Stimulated activated CD4-positive, alpha-beta T cell treated with anti-CD3 and anti-CD28 coated beads, Interleukin-1b, Interleukin-23, amount 100 ng/mL, for 48 hours (primary cell): ENCODE measurements at regions not wholly inside any gene's neighbourhood (a gene's known extent, or its start where the extent isn't known, plus 50 kb on each side); places are given as distances from the start of the nearest gene placed in this dataset.
"Not testable (repeated sequence)": the region's sequence is repeated elsewhere in the genome, so short reads cannot be mapped to it uniquely, and the experiment has no call there.

ENCODE experiments used
- DNase-seq: peaks from one replicate; pipeline ENCODE4 v3.0.0-alpha.2; 2020

DNA sequence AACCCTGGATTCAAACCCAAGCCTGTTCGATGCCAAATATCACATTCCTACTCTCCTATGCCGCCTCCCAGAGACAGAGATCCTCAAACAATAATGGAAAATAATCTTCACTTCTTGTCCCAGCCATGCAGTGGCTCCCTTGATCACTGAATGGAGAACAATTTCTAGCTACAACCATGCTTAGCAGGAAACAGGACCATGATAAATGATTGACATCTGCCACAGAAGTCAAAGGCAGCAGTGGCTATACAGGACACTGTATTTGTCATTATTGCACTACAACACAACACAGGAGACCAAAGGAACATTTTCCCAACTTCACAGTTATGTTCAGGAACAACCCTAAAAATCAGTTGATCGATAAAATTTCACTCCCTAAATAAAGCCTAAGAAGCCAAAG lies 243.3 kb upstream of the SLC7A11 start:
- no peak for DNase-seq

DNA sequence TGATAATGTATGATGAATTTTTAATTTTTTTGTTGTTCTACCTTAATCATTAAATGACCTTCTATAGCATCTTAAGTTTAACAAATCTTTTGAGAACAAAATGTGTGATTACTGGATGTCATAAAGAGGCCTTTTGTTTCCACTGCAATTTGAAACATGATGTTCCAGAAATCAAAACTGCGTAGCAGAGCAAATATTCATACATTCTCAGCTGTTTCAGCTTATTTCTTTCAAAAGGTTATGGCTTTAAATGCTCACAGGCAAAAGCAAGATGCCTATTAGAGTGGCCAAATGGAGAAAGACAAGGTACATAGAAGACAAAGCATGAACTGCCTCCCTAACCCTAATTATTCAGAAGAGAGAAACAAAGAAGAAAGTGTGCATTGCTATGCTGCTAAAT lies 233.0 kb upstream of the SLC7A11 start:
- DNase-seq = no peak

DNA sequence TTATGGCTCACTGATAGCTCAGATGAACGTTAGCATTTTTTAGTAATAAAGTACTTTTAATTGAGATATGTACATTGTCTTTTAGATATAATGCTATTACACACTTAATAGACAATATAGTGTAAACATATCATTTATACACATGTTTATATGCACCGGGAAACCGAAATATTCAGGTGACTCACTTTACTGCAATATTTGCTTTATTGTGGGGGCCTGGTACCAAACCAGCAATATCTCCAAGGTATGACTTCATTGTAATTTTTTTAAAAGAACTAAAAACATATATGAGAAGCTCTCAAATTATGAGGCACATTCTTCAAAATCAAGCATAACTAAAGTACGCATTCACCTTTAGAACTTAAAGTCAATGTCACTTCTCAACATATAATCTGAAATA lies 231.2 kb upstream of the SLC7A11 start:
- DNase-seq = no peak

- DNase-seq = no peak
Observed at GRCh38 chr4:138460477-138461414, 218.6 kb upstream of the SLC7A11 start.

DNA sequence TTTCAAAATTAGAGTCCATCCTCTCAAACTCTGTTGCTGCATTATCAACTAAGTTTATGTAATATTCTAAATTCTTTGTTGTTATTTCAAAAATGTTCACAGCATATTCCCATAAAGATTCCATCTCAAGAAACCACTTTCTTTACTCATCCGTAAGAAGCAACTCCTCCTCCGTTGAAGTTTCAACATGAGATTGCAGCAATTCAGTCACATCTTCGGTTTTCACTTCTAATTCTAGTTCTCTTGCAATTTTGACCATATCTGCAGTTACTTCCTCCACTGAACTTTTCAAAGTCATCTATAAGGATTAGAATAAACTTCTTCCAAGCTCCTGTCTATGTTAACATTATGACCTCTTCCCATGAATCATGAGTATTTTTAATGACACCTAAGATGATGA lies 216.6 kb upstream of the SLC7A11 start:
- no peak for DNase-seq

DNA sequence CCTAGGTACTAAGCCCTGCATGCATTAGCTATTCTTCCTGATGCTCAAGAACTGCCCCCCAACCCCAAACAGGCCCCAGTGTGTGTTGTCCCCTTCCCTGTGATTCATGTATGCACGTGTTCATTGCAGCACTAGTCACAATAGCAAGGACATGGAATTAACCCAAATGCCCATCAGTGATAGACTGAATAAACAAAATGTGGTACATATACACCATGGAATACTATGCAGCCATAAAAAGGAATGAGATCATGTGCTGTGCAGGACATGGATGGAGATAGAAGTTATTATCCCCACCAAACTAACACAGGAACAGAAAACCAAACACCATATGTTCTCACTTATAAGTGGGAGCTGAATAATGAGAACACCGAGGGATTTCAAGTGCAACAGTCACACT lies 214.2 kb upstream of the SLC7A11 start:
- DNase-seq = not testable (repeated sequence)

GRCh38 chr4:138455097-138455496 lies 212.9 kb upstream of the SLC7A11 start:
- DNase-seq = no peak

DNA sequence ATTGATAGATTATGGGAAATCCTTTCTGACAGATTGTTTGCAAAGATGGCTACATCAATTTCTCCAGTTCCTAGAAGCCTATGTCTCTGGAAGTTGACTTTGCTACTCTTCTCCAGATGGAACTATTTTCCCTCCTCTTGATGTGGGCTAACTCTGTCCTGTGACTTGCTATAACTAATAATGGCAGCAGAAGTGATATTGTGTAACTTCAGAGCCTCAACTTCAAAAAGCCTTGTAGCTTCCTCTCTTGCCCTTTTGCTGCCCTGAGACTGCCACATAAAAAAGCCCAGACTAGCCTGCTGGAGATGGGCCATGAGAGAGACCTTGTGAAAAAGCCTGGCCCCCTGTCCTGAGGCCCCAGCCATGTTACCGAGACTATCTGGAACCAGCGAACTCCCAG lies 210.7 kb upstream of the SLC7A11 start:
- no peak for DNase-seq

DNA sequence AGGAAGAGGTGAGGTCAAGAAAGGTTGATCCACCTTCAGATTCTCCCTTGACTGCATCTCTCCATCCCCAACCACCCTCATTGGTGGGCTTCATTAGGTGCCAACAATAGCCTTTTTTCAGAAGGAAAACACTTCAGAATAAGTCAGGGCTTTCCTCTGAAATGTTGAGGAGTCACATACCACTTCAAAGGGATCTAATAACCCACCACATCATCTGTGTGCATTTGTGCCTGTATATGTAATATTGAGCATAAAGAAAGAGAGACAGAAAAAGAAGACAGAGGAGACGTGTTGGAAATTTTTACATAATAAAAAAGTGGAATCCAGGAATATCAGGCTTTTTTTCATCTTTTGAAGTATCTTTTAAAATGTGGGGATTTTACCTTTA lies 209.1 kb upstream of the SLC7A11 start:
- DNase-seq = no peak

GRCh38 chr4:138450546-138451275 lies 208.6 kb upstream of the SLC7A11 start:
- DNase-seq = no peak

GRCh38 chr4:138449938-138450337 lies 207.8 kb upstream of the SLC7A11 start:
- no peak for DNase-seq

DNA sequence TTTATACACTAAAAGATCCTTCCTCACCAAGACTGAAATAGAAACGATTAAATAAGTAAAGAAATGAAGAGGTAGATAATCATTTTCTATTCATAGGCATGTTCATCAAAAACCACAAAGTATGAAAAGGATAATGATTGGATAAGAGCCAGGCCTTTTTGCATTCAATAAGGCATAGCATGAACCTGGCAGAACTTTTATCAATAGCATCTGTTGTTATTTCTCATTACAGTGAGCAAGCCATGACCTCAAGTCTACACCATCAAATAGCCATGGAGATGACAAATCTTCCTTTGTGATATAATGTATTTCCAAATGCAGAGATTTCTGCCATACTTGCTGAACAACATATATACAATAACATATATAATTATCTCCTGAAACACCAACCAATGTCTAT lies 206.0 kb upstream of the SLC7A11 start:
- DNase-seq = no peak

- DNase-seq = no peak
Observed at GRCh38 chr4:138446456-138446855, 204.3 kb upstream of the SLC7A11 start.

DNA sequence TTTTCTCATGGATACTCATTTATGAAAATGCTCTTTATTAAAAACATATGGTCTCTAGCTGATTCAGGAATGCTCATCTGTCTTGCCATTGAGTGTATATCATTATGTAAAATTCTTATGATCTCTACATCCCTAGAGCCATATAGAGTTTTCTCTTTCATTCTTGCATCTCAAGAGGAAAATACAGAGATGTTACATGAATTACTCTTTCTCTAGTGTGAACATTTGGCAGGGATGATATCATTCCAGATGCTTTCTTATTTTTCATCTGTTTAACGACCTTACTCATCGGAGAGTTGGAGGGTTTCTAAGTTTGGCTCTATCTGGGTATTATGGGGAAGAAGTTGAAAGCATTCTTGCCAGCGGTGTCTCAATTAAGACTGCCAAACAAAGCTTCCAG lies 202.9 kb upstream of the SLC7A11 start:
- DNase-seq = no peak

GRCh38 chr4:138444260-138444659 lies 202.1 kb upstream of the SLC7A11 start:
- DNase-seq = no peak

GRCh38 chr4:138439143-138439581 lies 197.0 kb upstream of the SLC7A11 start:
- no peak for DNase-seq

DNA sequence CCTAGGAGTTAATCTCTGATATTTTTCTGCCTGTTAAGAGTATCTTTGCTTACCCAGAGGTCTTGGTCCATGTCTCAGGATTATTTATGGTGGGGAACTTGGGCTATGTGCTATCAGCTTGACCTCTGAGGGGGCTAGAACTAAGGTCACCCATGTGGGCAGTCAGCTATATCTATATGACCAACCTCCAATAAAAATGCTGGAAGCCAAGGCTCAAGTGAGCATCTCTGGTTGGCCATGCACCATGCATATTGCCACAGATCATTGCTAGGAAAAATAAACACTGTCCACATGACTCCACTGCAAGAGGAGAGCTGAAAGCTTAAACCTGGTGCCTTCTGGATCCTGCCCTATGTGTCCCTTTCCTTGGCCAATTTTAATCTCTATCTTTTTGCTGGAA lies 196.5 kb upstream of the SLC7A11 start:
- DNase-seq = no peak

GRCh38 chr4:138437263-138437851 lies 195.2 kb upstream of the SLC7A11 start:
- DNase-seq = no peak

DNA sequence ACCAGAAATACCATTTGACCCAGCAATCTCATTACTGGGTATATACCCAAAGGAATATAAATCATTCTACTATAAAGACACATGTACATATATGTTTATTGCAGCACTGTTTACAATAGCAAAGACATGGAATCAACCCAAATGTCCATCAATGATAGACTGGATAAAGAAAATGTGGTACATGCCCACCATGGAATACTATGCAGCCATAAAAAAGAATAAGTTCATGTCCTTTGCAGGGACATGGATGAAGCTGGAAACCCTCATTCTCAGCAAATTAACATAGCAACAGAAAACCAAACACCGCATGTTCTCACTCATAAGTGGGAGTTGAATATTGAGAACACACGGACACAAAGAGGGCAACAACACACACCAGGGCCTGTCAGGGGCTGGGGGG lies 193.6 kb upstream of the SLC7A11 start:
- DNase-seq = not testable (repeated sequence)

DNA sequence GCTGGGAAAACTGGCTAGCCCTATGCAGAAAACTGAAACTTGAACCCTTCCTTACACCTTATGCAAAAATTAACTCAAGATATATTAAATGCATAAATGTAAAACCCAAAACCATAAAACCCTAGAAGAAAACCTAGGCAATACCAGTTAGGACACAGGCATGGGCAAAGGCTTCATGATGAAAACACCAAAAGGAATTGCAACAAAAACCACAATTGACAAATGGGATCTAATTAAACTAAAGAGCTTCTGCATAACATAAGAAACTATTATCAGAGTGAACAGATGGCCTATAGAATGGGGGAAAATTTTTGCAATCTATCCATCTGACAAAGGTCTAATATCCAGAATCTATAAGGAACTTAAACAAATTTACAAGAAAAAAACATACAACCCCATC lies 192.9 kb upstream of the SLC7A11 start:
- DNase-seq = not testable (repeated sequence)

GRCh38 chr4:138428611-138429010 lies 186.5 kb upstream of the SLC7A11 start:
- no peak for DNase-seq

DNA sequence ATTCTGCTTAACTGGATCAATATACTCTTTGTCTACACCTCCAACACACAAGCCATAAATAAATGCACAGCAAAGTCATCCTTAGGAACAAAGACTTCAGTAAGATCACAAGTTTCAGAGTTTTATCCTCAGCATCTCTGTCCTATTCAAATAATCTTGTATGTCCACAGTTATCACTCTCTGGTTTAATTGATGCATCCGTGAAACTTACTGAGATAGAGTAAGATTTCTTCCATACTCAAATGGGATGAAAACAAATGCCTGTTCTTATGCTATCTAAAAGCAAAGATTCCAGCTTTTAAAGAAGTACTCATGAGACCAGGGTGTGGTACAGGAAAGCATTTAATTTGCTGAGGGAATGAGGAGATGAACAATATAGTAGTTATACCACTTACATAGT lies 184.6 kb upstream of the SLC7A11 start:
- no peak for DNase-seq

DNA sequence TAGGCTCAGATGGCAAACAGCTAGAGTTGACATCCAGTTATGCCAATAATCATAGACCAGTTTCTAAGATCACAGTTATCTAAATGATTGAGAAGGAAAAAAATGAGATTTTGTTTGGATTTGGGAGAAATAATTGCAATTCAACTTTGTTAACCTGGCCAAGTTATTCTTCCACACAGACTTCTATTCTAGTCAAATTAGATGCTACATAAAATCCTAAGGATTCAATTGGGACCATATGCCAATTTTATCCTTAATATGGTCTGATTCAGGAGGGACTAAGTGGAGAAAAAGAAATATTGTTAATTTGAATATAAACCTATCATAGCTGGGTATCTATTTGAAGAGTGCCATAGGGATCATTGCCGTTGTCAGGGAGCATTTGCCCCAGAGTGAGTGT lies 178.3 kb upstream of the SLC7A11 start:
- DNase-seq = no peak

DNA sequence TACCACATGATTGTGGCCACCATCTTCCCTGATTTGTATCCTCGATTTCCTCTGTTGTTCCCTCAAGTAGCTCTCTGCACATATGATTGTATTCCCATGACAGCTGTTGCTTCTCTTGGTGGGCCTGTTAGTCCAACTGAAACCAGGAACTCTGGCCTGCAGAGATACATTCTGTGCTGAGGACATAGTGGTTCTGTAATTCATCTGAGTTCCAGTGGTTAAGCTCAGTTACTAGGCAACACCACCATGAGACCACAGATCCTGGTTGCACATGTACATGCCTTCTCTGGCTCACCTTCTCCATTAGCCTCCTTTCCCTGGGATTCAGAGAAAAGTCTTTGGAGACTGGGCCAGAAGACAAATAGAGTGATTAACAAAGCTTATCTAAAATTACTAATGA lies 172.1 kb upstream of the SLC7A11 start:
- DNase-seq = no peak
